ENCODE measurements at regions not wholly inside any gene's neighbourhood (a gene's known extent, or its start where the extent isn't known, plus 50 kb on each side); places are given as distances from the start of the nearest gene placed in this dataset.

- TF ChIP-seq, protein P1, sequence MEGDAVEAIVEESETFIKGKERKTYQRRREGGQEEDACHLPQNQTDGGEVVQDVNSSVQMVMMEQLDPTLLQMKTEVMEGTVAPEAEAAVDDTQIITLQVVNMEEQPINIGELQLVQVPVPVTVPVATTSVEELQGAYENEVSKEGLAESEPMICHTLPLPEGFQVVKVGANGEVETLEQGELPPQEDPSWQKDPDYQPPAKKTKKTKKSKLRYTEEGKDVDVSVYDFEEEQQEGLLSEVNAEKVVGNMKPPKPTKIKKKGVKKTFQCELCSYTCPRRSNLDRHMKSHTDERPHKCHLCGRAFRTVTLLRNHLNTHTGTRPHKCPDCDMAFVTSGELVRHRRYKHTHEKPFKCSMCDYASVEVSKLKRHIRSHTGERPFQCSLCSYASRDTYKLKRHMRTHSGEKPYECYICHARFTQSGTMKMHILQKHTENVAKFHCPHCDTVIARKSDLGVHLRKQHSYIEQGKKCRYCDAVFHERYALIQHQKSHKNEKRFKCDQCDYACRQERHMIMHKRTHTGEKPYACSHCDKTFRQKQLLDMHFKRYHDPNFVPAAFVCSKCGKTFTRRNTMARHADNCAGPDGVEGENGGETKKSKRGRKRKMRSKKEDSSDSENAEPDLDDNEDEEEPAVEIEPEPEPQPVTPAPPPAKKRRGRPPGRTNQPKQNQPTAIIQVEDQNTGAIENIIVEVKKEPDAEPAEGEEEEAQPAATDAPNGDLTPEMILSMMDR (IDR thresholded peaks at IDR 0.05; ENCODE audit: insufficient read depth, low read depth, low read length), result no peak
- no peak for TF ChIP-seq EZH2 (IDR thresholded peaks at IDR 0.05; ENCODE audit: insufficient read depth, low read length)
These were observed 197.1 kb downstream of the SATB1 start for GRCh38 chr3:18228060-18228459.

Data from astrocyte (in vitro differentiated cells and primary cell).